ENCODE measurements at regions not wholly inside any gene's neighbourhood (a gene's known extent, or its start where the extent isn't known, plus 50 kb on each side); places are given as distances from the start of the nearest gene placed in this dataset.

DNA sequence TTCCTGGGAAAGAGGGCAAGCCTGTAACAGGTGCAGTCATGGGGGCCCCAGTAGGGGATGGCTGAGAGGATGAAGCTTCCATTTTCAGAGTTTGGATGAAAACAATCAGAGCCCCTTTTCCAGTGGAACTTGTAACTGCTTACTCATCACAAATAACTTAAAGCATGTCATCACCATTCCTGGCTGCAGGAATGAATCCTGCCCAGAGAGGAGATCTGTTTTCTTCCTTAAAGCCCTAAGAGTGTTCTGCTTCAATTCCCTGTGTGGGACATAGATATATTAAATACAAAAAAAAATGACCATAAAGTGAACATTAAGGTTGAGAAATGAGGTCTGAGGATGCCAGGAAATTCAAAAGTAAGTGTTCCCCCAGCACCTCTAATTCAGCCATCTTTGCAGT, 183.4 kb upstream of the MEIS1 start:
- H3K36me3 ChIP-seq (ENCODE audit: control insufficient read depth in 2 of 4, insufficient read depth in 4 of 4, low read length in 3 of 4): peaks cover 0 to 17% (median 2%) of the 10 kb centered on the region in 4 experiments; a peak in 4 of 8 replicates
- H3K27ac ChIP-seq (ENCODE audit: low read depth, low read length): no peak overlapping the region
- H4K91ac ChIP-seq (replicated peaks; ENCODE audit: insufficient read length, low read length): no peak overlapping the region
- FAIRE-seq: no peak
- no peak overlapping the region for H4K5ac ChIP-seq (ENCODE audit: insufficient read length, low read depth, low read length)
- H3K18ac ChIP-seq (ENCODE audit: extremely low read depth, low read length): no peak overlapping the region; the same call in 1 of the 2 replicates
- no peak overlapping the region for H2BK12ac ChIP-seq (ENCODE audit: low read depth, low read length)
- H3K23ac ChIP-seq (ENCODE audit: insufficient read length): no peak overlapping the region
- no peak overlapping the region for H3K14ac ChIP-seq (ENCODE audit: insufficient read length)
- H3K56ac ChIP-seq (replicated peaks; ENCODE audit: insufficient read length, low read depth, low read length): no peak overlapping the region
- no peaks in the 10 kb centered on the region for H4K20me1 ChIP-seq (replicated peaks in 1 of 2; ENCODE audit: control insufficient read depth in 1 of 2, insufficient read depth in 2 of 2, low read length in 2 of 2)
- no peaks in the 10 kb centered on the region for H3K79me1 ChIP-seq (ENCODE audit: low read depth, low read length)
- H3K4ac ChIP-seq (replicated peaks; ENCODE audit: insufficient read length, low read depth, low read length): no peak overlapping the region
- H2AK5ac ChIP-seq (ENCODE audit: low read depth, low read length): no peak overlapping the region
- no peak overlapping the region for H2BK5ac ChIP-seq (ENCODE audit: low read depth, low read length)
- ChIA-PET POLR2A (ENCODE audit: partially characterized antibody) (interaction anchor here (1.0 to 1.6 kb wide), 5 partner anchors 14 to 329 kb away, joined by 3 to 7 read pairs (median 3); no protein-coding TSS in a partner anchor), CTCF (ENCODE audit: partially characterized antibody) (no interaction called here)
- no peak overlapping the region for H4K8ac ChIP-seq (ENCODE audit: extremely low read depth, insufficient read depth, low read length)
- H3K9ac ChIP-seq (replicated peaks in 1 of 4; ENCODE audit: extremely low read depth in 1 of 4, low read depth in 3 of 4, low read length in 3 of 4): no peak overlapping the region
- no peaks in the 10 kb centered on the region for H3K27me3 ChIP-seq (replicated peaks in 1 of 4; ENCODE audit: control insufficient read depth in 3 of 4, extremely low read depth in 1 of 4, insufficient read depth in 3 of 4, low read length in 3 of 4)
- H3K79me2 ChIP-seq (ENCODE audit: control insufficient read depth in 1 of 2, insufficient read depth in 2 of 2, low read length in 2 of 2): peaks cover 0 to 3% of the 10 kb centered on the region in 2 experiments; a peak in 1 of 4 replicates
- H2AFZ ChIP-seq (ENCODE audit: low read length): no peak overlapping the region
- no peak overlapping the region for H2BK20ac ChIP-seq (ENCODE audit: low read length)
- no peak overlapping the region for H2BK15ac ChIP-seq (ENCODE audit: low read length)
- H3K23me2 ChIP-seq (ENCODE audit: low read depth, low read length): no peaks in the 10 kb centered on the region
- no peak overlapping the region for H2BK120ac ChIP-seq (replicated peaks; ENCODE audit: low read depth, low read length)
- no peak for TF ChIP-seq NANOG (IDR thresholded peaks at IDR 0.05; ENCODE audit: insufficient read depth, low read depth, low read length, poor library complexity, severe bottlenecking)
- TF ChIP-seq POLR2AphosphoS5 (IDR thresholded peaks at IDR 0.05; ENCODE audit: low read depth, low read length): peak; percentile 16; the same call in 1 of the 2 replicates
- TF ChIP-seq POU5F1 (IDR thresholded peaks at IDR 0.05; ENCODE audit: low read depth, low read length): no peak
- TF ChIP-seq POLR2A (IDR thresholded peaks at IDR 0.05; ENCODE audit: control extremely low read depth in 1 of 2, low read depth in 2 of 2, low read length in 2 of 2): peak in 1 of 2 experiments; percentile 37; a peak in 1 of 3 replicates
- no peak for TF ChIP-seq TEAD4 (IDR thresholded peaks at IDR 0.05; ENCODE audit: low read depth, low read length)
- no peak for TF ChIP-seq KDM4A (IDR thresholded peaks at IDR 0.05; ENCODE audit: low read depth, low read length, severe bottlenecking)
- no peak for TF ChIP-seq BCL11A (IDR thresholded peaks at IDR 0.05; ENCODE audit: low read depth in 2 of 2, low read length in 2 of 2)
- DNase-seq (ENCODE audit: low read depth in 1 of 2, low spot score in 2 of 2): no peak
- H3K4me3 ChIP-seq (ENCODE audit: extremely low read depth in 1 of 4, insufficient read depth in 2 of 4, low read depth in 3 of 4, low read length in 4 of 4): no peak overlapping the region
- H3K4me1 ChIP-seq (replicated peaks in 1 of 4; ENCODE audit: control insufficient read depth in 3 of 4, insufficient read depth in 4 of 4, low read length in 3 of 4): no peaks in the 10 kb centered on the region
- no peaks in the 10 kb centered on the region for H3K9me3 ChIP-seq (ENCODE audit: insufficient read depth in 2 of 2, low read depth in 1 of 2, low read length in 1 of 2)
- H3K4me2 ChIP-seq (ENCODE audit: insufficient read depth in 1 of 2, low read depth in 2 of 2, low read length in 2 of 2): no peak overlapping the region
